GM18907 (cell line): ENCODE measurements at regions not wholly inside any gene's neighbourhood (a gene's known extent, or its start where the extent isn't known, plus 50 kb on each side); places are given as distances from the start of the nearest gene placed in this dataset.
"Not testable (repeated sequence)": the region's sequence is repeated elsewhere in the genome, so short reads cannot be mapped to it uniquely, and the experiment has no call there.

Experiments
- ATAC-seq: cut with Tn5 transposase; IDR thresholded peaks from one replicate; pipeline ENCODE4 v1.9.1; 2021; ENCODE audit warnings: mild to moderate bottlenecking, moderate library complexity; ENCODE audit not compliant: unreplicated experiment

GRCh38 chr18:38651736-38652135, 1086.1 kb upstream of the CELF4 start:
- no peak for ATAC-seq

GRCh38 chr18:38648179-38648578, 1082.6 kb upstream of the CELF4 start:
- ATAC-seq: no peak

- ATAC-seq: no peak
Observed at GRCh38 chr18:38646296-38646695, 1080.7 kb upstream of the CELF4 start.

GRCh38 chr18:38644875-38645641, 1079.5 kb upstream of the CELF4 start:
- ATAC-seq: no peak

GRCh38 chr18:38642711-38643110, 1077.1 kb upstream of the CELF4 start:
- ATAC-seq: no peak

GRCh38 chr18:38639700-38640099, 1074.1 kb upstream of the CELF4 start:
- not testable (repeated sequence) for ATAC-seq

DNA sequence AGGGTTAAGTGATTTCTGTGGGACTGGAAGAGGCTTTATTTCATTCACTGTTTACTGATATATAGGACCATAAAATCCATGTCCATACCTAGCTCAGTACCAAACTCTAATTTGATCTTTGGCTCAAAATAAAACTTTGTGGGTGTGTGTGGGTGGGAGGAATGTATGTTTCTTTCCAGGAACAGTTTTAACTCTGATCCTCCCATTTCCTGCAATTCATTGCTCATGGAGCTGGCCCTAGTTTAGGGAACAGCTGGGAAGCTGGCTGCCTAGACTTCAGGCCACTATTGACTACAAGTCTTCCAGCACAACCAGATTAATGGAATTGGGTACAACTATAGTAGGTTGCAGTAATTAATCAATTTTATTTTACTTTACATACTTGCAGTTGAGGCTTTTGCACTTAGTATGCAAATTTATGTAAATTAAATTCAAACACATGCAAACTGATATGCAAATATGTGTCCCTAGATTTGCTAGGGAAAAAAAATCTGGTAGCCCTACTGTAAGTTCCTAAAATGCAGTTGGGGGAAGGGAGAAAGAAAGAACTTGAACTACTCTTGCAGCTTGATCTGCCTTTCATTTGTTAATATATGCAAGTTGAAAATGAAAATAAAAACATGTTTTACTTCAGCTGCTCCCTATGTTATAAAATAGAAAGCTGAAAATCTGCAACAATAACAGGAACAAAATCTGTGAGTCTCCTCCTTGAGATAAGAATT, 1070.3 kb upstream of the CELF4 start:
- no peak for ATAC-seq

DNA sequence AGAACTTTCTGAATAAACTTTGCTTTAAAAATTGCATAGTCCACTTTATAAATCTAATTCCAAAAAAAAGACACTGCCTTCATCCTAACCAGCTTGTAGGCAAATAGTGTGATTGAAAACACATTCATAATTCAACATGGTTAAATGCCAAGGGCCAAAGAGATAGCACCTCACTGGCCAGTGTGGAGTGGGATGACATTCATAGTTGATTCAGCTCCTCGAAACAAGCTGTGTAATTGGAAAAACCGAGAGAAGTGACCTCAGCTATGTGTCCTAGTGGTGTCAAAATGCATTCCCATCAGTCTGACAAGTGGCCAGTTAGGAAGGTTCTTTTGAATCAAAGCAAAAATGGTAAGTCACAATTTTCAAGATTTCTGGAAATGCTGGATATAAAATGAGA, 1068.5 kb upstream of the CELF4 start:
- ATAC-seq: no peak

- no peak for ATAC-seq
Observed at GRCh38 chr18:38633333-38633732, 1067.7 kb upstream of the CELF4 start.

DNA sequence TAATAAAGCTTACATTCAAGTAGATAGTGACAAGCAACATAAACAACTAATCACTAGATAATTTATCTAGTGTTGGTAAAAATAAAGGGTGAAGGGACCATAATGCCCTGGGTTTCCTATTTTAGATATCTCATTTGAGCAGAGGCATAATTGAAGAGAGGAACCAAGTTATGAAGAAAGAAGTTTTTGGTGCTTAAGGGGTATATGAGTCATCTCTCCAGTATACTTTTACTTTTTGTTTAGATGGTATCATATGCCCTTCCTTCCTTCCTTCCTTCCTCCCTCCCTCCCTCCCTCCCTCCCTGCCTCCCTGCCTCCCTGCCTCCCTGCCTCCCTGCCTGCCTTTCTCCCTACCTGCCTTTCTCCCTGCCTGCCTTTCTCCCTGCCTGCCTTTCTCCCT, 1053.5 kb upstream of the CELF4 start:
- ATAC-seq: no peak

GRCh38 chr18:38616306-38616705, 1050.7 kb upstream of the CELF4 start:
- no peak for ATAC-seq

GRCh38 chr18:38612904-38613303, 1047.3 kb upstream of the CELF4 start:
- no peak for ATAC-seq

- ATAC-seq: peak; percentile 95
Observed at GRCh38 chr18:38611036-38611964, 1045.7 kb upstream of the CELF4 start.

DNA sequence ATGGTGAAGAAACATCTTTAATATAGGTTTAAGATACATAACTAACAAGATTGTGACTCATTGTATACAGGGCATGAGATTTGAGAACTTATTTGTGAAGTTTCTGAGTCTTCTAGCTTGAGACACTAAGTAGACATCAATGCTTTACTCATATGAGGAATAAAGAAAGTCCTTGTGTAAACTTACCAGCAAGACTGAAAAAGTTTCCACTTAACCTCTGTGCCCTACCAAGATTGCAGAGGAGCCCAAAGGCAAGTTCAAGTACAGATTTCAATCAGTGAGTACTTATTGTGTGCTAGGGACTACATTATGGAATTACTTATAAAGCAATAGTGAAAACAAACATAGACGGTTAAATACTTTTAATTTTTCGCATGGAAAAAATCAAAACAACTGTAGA, 1041.2 kb upstream of the CELF4 start:
- ATAC-seq: peak; percentile 34

DNA sequence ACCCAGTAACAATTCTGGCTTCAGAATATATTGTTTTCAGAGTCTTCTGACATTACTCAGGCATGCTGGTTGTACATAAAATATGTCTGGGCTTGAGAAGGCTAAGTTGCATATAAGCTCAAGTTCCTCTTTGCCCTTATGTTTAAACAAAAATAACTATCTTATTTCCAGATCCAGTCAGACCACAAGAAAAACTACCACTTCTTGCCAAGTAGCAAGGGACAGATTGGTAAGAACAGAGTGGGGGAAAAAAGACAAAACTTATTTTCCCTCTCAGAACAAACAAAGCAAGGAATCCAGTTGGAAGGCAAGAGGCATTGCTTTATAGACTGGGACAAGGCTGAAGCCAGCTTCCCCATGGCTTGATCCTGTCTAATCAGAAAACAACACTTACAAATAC, 1036.7 kb upstream of the CELF4 start:
- no peak for ATAC-seq

DNA sequence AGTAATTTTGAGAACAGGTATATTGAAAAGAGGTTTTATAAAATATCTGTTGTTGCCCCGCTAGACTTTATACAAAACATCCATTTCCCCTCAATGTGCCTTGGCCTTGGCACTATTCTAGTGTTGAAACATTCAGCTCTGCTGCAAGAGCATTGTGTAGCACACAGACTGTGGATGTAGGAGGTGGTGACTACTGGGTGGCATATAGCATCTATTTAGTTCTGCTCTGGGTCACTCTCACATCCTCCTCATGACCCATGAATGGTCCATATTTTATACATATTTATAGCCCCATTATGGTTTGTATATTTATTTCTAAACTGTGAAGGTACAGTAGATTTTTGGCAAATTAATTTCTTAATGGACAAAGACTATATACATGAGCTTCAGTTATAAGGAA, 1022.0 kb upstream of the CELF4 start:
- no peak for ATAC-seq

DNA sequence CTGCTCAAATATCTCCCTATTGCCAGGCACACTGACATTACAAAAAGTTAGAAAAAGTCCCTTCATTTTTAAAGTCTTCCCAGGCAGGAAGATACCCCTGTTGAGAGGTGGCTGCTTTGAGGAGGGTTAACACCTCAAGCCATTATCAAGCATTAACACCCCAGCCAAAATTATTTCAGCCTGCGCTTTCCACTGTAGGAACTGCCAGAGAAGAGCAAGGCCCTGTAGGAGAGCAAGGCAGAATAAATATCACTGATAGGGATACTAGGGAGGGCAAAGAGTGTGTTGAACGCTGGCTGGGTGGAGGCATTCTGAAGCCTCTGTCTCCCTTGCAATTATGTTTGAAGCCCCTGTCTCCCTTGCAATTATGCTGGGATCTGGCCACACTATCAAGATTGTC, 1020.7 kb upstream of the CELF4 start:
- no peak for ATAC-seq

DNA sequence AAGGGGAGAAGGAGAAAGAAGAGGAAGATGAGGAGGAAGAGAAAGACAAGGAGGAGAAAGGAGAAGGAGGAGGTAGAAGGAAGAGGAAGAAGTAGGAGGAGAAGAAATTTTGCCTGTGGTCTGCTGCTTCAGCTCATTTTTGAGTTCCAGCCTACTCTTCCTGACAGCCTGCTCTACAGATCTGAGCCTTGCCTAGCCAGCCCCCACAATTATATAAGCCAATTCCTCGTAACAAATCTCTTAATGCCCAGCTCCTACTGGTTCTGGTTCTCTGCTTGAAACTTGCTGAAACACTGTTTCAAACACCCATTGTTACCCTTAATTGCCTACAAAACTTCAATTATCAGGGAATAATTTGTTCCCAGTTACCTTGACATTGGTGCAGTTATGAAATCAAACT, 1014.2 kb upstream of the CELF4 start:
- ATAC-seq: no peak

DNA sequence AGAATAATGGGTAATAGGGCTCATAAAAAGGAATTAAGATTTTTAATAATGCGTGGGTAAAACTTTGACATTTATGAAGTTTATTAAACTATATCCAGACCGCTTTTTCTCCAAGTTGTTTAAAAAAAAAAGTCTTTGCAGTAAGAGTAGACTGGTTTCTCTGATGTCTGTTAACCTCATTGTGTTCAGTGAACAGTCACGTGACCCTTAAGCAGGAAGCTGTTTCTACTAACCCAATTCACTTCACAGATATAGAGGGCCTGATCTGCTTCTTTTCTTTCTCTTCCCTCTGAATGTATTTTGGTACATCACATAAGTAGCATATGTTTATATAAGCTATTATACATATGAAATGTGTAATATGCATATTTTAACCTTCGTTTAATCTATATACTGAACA, 1011.3 kb upstream of the CELF4 start:
- no peak for ATAC-seq

DNA sequence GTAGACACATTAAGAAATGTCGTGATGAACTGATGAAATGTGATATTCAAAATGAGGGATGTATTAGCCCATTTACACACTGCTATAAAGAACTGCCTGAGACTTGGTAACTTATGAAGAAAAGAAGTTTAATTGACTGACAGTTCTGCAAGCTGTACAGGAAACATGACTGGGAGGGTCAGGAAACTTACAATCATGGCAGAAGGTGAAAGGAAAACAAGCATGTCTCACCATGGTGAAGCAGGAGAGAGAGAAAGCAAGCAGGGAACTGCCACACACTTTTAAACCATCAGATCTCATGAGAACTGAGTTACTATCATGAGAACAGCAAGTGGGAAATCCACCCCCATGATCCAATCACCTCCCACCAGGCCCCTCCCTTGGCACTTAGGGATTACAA, 1010.8 kb upstream of the CELF4 start:
- no peak for ATAC-seq

- no peak for ATAC-seq
Observed at GRCh38 chr18:38575648-38576047, 1010.0 kb upstream of the CELF4 start.
